ENCODE measurements at regions not wholly inside any gene's neighbourhood (a gene's known extent, or its start where the extent isn't known, plus 50 kb on each side); places are given as distances from the start of the nearest gene placed in this dataset.
"Not testable (repeated sequence)": the region's sequence is repeated elsewhere in the genome, so short reads cannot be mapped to it uniquely, and the experiment has no call there.

DNA sequence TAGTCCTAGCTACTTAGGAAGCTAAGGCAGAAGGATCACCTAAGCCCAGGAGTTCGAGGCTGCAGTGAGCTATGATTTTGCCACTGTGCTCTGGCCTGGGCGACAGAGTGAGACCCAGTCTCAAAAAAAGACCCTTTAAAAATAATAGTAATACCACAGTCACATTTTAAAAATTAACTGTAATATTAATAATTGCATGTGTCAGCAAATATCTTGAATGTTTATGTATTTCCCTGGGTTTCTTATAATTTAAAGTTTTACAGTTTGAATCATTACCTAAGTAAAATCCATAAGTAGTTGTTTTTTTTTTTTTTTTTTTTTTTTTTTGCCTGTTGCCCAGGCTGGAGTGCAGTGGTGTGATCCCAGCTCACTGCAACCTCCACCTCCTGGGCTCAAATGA, 69.2 kb downstream of the LYZL2 start:
- no peak for DNase-seq (ENCODE audit: low read depth)

DNA sequence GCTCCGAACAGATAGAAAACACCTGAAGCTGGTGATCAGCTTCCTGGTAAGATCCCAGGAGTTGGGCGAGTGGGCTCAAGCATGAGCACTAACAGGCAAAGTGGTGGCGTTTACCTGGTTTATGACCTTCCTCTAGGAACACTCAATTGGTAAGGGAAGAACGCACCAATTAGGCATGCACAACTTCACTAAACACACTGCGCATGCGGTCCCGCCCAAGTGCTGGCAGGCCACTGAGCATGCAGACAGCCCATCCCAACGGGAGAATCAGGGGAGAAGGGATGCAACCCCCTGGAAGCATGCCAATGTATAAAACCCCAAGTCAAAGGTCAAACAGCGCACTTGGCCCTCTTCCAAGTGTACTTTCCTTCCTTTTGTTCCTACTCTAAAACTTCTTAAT, 70.4 kb downstream of the LYZL2 start:
- DNase-seq (ENCODE audit: low read depth) = no peak

DNA sequence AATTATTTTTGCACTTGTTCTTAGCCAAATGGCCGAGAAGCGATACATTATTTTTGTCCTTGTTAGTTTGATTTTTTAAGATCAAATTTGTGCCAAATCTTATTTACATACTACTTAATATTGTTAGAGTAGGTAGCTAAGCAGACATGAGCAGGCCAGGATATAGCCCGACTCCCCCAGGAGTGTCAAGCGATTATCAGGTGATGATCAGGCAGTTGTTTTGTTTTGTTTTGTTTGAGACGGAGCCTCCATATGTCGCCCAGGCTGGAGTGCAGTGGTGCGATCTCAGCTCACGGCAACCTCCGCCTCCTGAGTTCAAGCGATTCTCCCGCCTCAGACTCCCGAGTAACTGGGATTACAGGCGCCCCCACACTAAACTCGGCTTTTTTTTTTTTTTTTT, 71.1 kb downstream of the LYZL2 start:
- no peak for DNase-seq (ENCODE audit: low read depth)

DNA sequence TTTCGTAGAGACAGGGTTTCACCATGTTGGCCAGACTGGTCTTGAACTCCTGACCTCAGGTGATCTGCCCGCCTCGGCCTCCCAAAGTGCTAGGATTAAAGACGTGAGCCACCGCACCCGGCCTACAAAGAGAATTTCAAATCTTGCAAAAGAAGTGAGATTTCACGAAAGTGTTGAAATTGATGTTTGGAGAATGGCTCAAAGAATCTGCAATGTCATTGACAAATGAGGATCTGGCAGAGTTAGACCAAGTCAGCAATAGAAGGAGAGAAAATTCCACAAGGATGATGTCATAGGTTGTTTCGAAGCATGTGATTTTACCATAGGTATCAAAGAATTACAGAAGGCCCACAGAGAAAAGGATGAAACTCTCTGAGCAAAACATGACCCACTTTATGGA, 71.7 kb downstream of the LYZL2 start:
- DNase-seq (ENCODE audit: low read depth) = peak; percentile 45

DNA sequence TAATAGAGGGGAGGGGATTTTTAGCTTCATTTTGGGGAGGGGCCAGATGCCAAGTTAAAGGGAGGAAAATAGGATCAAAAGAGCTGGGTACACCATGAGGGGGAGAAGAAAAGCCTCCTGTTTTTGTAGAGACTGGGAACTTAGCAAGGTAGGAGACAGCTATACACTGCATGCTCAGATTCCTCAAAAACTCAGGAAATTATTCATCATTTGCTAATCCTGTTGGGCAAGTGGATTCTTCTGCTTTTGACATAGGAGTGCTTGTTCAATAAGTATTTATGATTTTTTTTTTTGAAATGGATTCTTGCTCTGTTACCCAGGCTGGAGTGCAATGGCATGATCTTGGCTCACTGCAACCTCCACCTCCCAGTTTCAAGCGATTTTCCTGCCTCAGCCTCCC, 73.4 kb downstream of the LYZL2 start:
- DNase-seq (ENCODE audit: low read depth) = no peak

DNA sequence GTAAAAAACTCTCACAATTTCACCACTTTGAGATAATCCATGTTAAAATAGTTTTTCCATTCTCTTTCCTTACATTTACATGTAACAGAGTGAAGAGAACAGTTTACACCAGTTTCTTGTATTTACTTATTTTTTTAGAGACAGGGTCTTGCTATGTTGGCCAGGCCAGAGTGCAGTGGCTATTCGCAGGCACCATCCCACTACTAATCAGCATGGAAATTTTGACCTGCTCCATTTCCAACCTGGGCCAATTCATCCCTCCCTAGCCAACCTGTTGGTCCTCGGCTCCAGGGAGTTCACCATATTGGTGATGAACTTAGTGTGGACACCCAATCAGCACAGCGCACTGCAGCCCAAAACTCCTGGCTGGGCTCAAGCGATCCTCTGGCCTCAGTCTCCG, 74.1 kb downstream of the LYZL2 start:
- DNase-seq (ENCODE audit: low read depth) = no peak

DNA sequence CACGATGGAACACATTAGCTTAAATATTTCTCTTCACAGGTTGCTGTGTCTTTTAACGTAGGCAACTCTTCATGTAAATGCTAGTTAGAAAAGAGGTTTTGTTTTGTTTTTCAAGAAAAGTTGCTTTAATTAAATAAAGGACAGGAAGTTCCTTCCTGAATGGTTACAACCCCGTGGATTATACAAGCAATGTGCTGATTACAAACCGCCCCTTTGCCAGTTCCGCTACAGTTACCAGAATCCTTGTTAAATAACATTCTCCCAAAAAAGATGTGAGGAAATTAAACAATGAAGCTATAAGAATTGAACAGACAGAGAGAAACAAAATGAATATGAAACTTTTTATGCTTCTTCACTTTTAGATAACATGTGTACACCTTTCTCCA, 75.1 kb downstream of the LYZL2 start:
- no peak for DNase-seq (ENCODE audit: low read depth)

DNA sequence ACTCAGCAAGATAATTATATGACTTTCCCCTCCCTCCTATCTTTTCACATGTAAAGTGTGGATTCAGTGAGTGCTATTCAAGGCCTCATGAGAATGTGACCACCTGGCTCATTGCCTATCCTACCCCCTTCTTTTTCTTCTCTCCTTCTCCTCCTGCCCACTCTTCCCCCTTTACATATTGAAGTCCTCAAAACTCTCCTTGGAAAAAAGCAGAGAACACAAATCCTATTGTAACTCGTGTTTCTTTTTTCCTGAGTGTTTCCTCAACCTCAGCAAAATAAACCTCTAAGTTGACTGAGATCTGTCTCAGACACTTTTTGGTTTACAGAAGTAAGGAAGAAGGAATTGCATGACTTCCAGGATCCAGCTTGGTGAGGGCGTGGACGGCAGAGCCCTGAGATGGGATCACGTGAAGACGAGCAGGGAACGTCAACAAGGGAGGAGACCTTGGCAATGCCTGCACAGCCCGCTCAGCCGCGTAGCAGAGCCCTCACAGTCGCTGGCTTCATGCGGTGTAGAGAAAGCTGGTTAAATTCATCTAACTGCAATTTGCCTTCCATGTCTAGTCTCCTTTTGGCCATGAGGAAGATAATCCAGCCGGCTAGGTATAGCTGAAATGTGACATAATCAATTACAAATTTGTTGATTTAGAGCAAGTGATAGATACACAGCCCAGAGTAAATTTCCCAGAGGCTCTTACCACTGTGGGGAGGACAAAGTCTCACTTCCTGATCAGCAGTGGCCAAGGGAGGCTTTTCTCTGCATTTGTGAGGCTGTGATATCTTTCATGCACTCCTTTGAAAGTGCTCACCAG, 75.7 kb downstream of the LYZL2 start:
- DNase-seq (ENCODE audit: low read depth) = peak; percentile 54

DNA sequence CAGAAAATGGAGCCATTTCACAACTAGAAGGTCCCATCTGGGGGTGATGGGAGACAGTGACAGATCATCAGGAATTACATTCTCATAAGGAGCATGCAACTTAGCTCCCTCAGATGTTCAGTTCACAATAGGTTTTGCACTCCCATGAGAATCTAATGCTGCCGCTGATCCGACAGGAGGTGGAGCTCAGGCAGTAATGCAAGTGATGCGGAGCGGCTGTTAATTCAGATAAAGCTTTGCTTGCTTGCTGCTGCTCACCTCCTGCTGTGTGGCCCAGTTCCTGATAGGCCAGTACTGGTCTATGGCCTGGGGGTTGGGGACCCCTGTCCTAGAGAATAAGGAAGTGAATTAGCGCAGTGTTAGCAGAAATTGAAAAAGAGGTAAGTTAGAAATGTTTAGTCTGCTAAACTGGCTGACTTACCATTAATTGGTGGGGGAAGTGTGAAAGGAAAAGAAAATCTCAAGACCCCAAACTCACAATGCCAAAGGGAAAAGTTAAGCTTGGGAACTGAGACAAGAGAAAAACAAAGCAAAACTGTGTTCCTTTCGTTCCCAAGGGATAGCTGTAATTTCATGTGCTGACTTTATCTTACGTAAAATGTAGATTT, 76.4 kb downstream of the LYZL2 start:
- DNase-seq (ENCODE audit: low read depth) = no peak

DNA sequence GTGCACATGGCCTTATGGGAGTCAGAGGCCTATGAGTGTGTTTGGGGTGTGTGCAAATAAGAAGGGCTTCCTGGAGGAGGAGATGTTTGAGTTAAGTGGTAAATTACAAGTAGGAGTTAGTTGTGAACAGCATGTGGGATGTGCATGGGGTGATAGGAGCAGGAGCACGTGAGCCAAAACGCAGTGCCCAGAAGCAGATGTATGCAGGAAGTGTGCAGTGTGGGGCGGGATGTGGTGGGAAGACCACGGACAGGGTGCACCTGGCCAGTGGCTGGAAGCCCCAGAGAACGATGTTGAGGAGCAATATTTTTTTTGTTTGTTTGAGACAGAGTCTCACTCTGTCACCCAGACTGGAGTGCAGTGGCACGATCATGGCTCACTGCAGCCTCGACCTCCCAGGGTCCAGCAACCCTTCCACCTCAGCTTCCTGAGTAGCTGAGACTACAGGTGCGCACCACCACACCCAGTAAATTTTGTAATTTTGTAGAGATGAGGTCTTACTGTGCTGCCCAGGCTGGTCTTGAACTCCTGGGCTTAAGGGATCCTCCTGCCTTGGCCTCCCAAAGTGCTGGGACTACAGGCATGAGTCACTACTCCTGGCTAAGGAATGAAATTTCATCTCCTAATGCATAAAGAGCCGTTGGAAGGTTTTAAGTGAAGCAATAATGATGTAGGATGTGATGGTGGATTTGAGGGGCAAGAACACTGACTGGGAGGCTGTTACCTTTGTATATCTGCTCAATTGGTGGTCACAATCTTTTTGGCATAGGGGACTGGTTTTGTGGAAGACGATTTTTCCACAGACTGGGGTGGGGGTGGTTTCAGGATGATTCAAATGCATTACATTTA, 78.4 kb downstream of the LYZL2 start:
- no peak for DNase-seq (ENCODE audit: low read depth)

DNA sequence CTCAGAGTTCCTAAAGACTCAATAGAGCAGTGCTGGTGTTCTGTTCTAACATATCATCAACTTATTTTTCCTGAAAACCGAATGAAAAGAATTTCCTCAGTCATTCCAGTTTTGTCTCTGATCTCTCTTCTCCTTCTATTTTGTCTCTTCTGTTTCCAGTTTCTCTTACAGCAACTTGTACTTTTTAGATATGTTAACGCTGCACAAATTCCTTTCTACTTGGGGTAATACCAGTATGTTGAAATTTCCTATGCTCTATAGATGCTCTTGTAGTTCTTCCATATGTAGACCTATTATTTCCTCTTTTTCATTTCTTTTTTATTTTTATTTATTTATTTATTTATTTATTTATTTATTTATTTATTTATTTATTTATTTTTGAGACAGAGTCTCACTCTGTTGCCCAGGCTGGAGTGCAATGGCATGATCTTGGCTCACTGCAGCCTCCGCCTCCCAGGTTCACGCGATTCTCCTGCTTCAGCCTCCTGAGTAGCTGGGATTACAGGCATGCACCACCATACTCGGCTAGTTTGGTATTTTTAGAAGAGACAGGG, 80.3 kb downstream of the LYZL2 start:
- not testable (repeated sequence) for DNase-seq (ENCODE audit: low read depth)

DNA sequence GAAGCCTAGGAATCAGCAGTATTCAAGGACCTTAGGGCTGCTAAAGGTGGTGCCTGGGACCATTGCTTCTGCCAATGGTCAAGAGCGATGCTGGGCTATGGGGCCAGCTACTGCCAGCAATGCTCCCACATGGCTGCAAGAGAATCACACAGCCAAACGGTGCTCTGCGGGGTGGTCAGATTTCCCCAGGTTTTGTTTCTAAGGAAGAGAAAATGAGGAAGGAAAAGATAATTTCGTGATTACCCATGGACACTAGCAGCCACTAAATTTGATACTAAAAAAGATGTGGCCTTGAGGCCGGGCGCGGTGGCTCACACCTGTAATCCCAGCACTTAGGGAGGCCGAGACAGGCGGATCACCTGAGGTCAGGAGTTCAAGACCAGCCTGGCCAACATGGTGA, 83.0 kb downstream of the LYZL2 start:
- DNase-seq (ENCODE audit: low read depth) = no peak

DNA sequence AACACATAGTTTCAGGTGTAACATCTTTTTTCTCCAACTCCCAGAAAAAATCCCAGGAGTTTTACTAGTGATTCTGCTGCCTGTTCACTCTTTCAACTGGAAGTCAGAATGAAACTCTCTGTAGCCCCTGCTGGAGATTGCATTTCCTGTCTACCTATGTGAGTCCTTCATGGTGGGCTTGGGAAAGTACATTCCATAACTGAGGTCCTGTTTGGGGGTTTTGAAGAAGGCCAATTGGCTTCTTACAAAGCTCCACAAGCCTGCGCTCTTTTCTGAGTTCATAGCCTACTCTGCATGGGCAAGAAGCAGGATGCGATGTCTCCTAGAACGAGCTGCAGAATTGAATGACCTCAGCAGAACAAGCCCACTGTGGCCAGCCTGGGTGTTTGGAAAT, 86.7 kb downstream of the LYZL2 start:
- DNase-seq (ENCODE audit: low read depth) = no peak

DNA sequence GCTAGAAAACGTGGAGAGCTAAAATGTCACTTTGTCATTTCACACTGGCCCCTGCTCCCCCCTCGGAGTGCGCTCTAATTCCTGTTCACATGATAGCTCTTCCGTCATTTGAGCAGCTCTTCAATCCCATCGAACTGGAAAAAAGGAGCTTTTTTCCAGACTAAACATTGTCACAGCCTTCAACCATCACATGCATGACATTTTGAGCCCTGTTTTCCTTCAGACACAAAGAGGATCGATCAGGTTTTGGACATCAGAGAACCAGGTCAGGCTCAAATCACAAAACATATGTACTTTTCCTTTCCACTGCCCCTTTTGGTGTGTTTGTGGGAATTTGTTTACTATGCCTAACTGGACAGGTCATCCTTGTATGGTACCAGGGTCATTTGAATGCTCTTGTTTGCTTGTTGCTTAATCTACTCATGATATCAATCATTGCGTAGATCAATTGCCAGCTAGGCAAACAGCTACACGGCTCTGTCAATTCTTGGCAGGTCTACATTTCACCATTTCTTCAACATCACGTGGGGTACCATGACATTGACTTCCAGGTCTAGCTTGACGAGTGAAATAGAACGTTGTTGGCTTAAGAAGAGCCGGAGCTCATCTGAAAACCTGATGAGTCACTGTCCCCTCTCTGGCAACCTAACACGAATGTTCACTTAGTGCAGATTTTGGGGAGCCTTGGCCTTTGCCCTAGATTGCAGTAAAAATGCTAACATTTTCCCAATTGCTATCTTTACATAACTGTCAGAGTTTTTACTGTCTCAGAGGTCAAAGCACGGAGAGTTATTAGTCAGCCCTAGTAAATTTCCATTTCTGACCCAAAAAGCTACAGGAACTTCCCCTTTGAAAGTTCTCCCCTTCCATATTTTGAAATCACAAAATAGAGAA, 87.3 kb downstream of the LYZL2 start:
- no peak for DNase-seq (ENCODE audit: low read depth)

DNA sequence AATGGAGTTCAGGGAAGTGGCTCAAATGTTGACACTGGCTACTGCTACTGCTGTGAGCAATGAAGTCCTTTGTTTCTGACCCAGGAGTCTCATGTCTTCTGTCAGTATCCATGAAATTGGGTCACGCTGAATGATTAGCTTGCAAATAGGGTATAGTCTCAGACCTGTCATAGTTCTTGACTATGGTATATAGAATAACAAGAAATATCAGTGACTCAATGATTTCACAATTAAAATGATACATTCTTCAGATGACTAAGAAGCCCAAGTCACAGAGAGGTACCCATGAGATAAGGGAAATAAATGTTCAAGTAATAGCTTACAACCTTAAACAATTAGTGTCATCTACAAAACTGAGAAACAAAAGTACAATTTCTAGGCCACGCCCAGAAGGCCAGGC, 89.3 kb downstream of the LYZL2 start:
- peak; percentile 19 for DNase-seq (ENCODE audit: low read depth)

DNA sequence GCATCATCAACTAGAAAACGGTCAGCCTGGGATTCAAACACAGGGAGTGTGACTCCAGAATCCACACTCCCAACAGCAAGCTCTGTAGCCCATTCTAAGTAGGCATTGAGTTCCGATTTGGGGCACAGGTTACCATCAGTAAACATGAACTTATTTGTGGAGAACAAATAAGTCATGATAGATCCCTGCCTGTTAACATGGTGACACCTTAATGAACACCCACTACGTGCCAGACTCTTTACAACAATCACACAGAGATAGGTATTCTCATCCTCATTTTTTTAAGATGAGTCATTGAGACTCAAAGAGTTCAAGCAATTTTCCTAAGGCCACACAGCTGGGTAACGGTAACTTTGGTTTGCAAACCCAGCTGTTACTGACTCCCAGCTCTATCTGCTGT, 91.5 kb downstream of the LYZL2 start:
- peak; percentile 47 for DNase-seq (ENCODE audit: low read depth)

DNA sequence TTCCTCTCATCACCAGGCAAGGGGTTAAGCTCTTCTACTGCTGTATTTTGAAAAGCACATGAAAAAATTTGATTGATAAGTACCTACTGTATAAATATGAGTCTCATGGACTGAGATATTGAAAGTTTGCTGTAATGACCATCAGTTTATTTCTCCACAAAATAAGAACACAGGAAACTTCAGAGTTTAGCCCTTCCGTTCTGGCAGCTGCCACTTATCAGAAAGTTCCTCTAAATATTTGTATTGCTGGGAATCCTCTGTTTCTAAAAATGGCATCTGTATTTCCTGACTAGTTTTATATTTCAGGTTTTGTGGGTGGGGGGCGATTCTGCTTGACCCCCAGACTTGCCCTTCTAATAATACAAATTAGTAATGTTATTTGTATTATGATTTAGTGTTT, 92.0 kb downstream of the LYZL2 start:
- no peak for DNase-seq (ENCODE audit: low read depth)

DNA sequence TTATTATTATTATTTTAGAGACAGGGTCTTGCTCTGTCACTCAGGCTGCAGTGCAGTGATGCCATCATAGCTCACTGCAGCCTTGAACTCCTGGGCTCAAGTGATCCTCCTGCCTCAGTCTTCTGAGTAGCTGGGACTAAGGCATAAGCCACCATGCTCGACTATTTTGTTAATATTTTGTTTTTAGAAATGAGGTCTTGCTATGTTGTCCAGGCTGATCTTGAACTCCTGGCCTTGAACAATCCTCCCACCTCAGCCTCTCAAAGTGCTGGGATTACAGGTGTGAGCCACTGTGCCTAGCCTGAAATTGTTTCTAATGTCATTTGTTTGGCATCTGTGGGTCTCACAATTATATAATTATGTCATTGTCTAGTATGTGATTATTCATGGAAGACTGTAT, 92.4 kb downstream of the LYZL2 start:
- not testable (repeated sequence) for DNase-seq (ENCODE audit: low read depth)

DNA sequence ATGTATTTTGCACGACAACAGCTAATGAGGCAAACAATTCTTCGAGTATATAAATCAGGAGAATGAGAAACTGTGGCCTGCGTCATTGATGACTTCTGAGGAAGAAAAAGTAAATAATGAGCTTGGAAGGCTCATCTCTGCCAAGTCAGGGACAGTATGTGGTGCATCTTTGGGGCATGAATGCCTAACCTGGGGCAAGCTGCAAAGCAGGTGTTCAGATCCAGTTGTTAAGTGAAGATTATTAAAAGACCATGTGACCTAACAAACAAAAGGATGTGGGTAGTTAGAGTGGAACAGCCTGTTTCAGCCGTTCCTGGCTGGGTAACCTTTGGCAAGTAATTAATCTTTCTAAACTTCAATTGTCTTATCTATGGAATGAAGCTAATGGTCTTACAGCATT, 93.0 kb downstream of the LYZL2 start:
- DNase-seq (ENCODE audit: low read depth) = no peak

DNA sequence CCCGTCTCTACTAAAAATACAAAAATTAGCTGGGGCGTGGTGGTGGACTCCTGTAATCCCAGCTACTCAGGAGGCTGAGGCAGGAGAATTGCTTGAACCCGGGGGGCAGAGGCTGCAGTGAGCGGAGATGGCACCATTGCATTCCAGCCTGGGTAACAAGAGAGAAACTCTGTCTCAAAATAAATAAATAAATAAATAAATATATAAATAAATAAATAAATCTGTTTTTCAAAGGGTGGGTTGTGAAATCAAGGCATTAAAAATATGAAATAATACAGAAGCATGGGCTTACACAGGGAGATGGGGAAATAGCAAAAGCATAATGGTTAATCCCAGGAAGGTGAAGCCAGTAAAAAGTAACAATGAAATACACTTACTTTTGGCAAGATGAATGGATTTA, 93.9 kb downstream of the LYZL2 start:
- DNase-seq (ENCODE audit: low read depth) = no peak

DNA sequence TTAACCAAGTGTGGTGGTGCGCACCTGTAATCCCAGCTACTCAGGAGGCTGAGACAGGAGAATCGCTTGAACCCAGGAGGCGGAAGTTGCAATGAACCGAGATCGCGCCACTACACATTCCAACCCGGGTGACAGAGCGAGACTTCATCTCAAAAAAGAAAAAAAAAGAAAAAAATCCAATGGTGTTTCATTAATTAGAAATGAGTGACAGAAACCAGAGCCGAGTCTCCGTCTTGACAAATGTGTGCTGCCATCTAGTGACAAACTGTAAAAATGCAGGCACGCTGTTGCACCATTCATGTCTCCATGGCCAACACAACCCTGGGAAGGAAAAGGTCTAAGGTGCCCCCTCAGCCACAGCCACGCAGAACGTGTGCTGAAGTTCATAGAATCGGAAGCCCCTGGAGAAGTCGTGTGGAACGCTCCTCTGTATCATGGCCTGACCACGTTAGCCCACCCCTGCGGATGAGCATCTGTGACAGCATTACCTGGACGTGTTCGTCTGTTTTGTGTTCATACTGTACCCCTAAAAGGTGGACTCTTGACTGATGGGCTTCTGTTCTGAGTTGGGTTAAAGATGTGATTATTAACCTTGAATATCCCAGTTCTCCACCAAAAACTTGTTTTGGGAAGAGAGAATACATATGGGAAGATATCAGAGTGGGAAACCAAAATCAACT, 94.9 kb downstream of the LYZL2 start:
- peak; percentile 75 for DNase-seq (ENCODE audit: low read depth)
